IPS-18a (cell line): ENCODE measurements at regions not wholly inside any gene's neighbourhood (a gene's known extent, or its start where the extent isn't known, plus 50 kb on each side); places are given as distances from the start of the nearest gene placed in this dataset.
"Not testable (repeated sequence)": the region's sequence is repeated elsewhere in the genome, so short reads cannot be mapped to it uniquely, and the experiment has no call there.

Experiments
- H3K27ac ChIP-seq: one replicate; pipeline ENCODE4 v1.5.1; 2013; ENCODE audit warnings: low read length
- H3K27me3 ChIP-seq: one replicate; pipeline ENCODE4 v1.6.1; 2013; ENCODE audit warnings: mild to moderate bottlenecking, low read length; ENCODE audit not compliant: control insufficient read depth, insufficient read depth
- H3K36me3 ChIP-seq: one replicate; pipeline ENCODE4 v1.6.1; 2013; ENCODE audit warnings: low read depth, low read length; ENCODE audit not compliant: control insufficient read depth
- H3K4me1 ChIP-seq: one replicate; pipeline ENCODE4 v1.6.1; 2013; ENCODE audit warnings: low read depth, low read length; ENCODE audit not compliant: control insufficient read depth
- H3K4me3 ChIP-seq: one replicate; pipeline ENCODE4 v1.5.1; 2013; ENCODE audit warnings: low read length
- H3K9ac ChIP-seq: one replicate; pipeline ENCODE4 v1.6.1; 2013; ENCODE audit warnings: mild to moderate bottlenecking, low read length, moderate library complexity
- H3K9me3 ChIP-seq: one replicate; pipeline ENCODE4 v1.6.1; 2013; ENCODE audit warnings: low read depth, low read length; ENCODE audit not compliant: control insufficient read depth

DNA sequence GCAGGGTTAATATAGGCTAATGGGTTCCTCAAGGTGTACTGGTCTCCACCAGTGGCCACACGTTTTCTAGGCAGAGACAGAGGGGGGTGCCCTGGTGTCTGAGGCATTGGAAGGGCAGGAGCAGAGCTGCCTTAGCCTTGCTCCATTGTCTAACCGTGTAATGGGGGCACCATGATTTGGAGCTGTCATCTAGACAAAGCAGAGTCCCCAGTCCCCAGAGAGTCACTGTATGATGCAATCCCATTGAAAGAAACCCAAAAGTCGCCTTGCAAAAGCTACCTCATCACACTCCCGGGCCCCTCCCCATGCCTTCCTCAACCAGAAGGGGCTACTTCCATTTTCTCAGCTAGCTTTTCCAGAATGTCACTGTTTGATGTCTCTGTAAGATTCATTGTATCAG is 487.1 kb downstream of the AACS start:
- H3K4me3 ChIP-seq, result no peak overlapping the region
- no peaks in the 10 kb centered on the region for H3K27me3 ChIP-seq
- H3K36me3 ChIP-seq, result no peaks in the 10 kb centered on the region

DNA sequence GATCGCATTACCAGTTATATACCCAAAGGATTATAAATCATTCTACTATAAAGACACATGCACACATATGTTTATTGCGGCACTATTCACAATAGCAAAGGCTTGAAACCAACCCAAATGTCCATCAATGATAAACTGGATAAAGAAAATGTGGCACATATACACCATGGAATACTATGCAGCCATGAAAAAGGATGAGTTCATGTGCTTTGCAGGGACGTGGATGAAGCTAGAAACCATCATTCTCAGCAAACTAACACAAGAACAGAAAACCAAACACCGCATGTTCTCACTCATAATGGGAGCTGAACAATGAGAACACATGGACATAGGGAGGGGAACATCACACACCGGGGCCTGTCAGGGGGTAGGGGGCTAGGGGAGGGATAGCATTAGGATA is 495.8 kb downstream of the AACS start:
- H3K4me3 ChIP-seq, H3K27ac ChIP-seq, H3K9ac ChIP-seq, H3K9me3 ChIP-seq, H3K4me1 ChIP-seq, H3K27me3 ChIP-seq, H3K36me3 ChIP-seq: not testable (repeated sequence)

More for the DNA sequence above, 487.1 kb downstream of the AACS start:
- no peak overlapping the region for H3K27ac ChIP-seq
- H3K9ac ChIP-seq, result no peak overlapping the region
- no peaks in the 10 kb centered on the region for H3K9me3 ChIP-seq
- H3K4me1 ChIP-seq, result no peaks in the 10 kb centered on the region

DNA sequence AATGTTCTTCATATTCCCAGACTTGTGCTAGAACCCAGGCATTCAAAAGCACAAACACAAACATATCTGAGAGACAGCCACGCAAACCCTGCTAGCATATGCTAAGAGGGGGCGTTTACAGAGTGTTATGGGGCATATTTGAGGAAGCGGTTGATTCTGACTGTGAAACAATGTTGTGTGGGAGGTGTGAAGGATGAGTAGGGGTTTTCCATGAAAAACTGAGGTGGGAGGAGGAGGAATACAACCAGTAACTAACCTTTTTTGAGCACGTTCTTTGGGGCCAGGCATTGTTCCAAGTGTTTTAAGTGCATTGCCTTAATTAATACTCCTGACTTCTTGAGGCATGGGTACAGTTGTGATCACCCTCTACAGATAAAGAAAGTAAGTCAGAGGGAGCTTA is 499.5 kb downstream of the AACS start:
- H3K9ac ChIP-seq, result no peak overlapping the region
- no peaks in the 10 kb centered on the region for H3K36me3 ChIP-seq
- no peak overlapping the region for H3K4me3 ChIP-seq
- H3K27me3 ChIP-seq, result no peaks in the 10 kb centered on the region
- no peaks in the 10 kb centered on the region for H3K9me3 ChIP-seq
- no peak overlapping the region for H3K27ac ChIP-seq
- H3K4me1 ChIP-seq, result no peaks in the 10 kb centered on the region

DNA sequence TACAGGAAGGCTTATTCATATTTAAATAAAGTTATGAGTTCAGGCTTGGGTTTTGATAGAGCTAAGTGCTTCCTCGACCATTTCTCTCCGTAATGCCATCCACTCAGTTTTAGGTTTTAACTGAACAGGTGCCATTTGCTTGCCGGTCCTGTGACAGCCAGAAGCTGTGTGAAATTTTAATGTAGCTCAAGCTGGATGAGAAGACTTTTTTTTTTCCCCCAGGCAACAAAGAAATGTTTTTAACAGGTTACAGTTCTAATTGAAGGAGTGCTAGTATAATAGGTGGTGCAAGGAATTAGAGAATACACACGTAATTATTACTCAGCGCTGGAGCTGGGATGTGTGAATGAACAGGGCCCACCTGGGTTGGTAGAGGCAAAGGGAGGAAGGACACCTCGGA is 502.3 kb downstream of the AACS start:
- H3K36me3 ChIP-seq, result no peaks in the 10 kb centered on the region
- H3K27me3 ChIP-seq, result no peaks in the 10 kb centered on the region
- no peaks in the 10 kb centered on the region for H3K9me3 ChIP-seq
- peaks cover 5% of the 10 kb centered on the region for H3K4me1 ChIP-seq
- no peak overlapping the region for H3K9ac ChIP-seq
- H3K27ac ChIP-seq, result no peak overlapping the region
- H3K4me3 ChIP-seq, result no peak overlapping the region

DNA sequence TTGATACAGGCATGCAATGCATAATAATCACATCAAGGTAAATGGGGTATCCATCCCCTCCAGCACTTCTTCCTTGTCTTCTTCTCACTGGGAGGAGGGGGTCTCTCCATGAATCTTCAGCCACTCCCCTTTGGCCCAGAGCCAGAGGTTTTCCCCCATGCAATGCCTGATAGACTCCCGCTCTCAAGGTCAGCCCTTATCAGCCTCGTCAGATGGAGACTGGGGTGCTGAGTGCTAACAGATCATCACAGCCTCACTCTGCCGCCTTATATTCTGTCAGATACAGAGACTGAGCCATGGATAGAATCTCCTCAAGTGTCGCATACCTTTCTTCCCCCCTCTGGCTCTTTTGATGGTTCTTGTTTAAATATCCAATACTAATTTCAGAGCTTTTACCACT is 503.1 kb downstream of the AACS start:
- H3K36me3 ChIP-seq, result no peaks in the 10 kb centered on the region
- H3K27ac ChIP-seq, result no peak overlapping the region
- H3K4me3 ChIP-seq, result no peak overlapping the region
- H3K4me1 ChIP-seq, result peaks cover 5% of the 10 kb centered on the region
- no peaks in the 10 kb centered on the region for H3K27me3 ChIP-seq
- H3K9me3 ChIP-seq, result no peaks in the 10 kb centered on the region
- no peak overlapping the region for H3K9ac ChIP-seq

DNA sequence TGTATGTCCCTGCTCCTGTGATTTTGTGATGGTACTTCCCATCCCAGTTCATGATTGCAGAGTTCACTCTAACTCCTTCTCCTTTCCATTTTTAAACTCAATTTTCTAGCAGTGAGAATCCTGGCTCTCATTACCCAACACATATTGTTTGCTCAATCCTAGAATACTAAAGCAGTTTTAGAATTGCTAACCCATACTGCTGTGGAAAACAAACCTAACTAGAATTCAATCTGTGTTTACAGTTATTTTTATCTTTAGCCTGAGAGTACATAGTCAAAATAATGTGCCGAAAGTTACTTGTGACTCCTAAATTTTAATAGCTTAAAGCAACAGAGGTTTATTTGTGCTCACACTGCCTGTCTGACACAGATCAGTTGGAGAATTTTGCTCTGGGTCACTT is 508.0 kb downstream of the AACS start:
- H3K9ac ChIP-seq, result no peak overlapping the region
- H3K9me3 ChIP-seq, result peaks cover 3% of the 10 kb centered on the region
- H3K4me3 ChIP-seq, result no peak overlapping the region
- H3K27ac ChIP-seq, result no peak overlapping the region
- no peaks in the 10 kb centered on the region for H3K36me3 ChIP-seq
- no peaks in the 10 kb centered on the region for H3K27me3 ChIP-seq
- H3K4me1 ChIP-seq, result peaks cover 5% of the 10 kb centered on the region

DNA sequence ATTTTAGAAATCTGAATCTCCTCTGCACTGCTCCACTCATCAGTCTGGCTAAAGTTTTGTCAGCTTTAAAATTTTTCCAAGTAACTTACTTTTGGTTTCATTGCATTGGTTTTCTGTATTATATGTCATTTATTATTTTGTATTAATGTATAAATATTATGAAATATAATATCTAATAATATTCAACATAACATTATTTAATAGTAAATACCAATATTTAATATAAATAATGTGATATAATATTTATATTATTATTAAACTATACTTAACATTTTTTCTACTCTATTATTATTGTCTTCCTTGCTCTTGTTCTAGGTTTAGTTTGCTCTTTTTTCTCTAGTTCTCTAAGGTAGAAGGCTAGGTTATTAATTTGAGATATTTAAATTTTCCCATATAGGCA is 512.1 kb downstream of the AACS start:
- Histone ChIP-seq H3K36me3 (no peaks in the 10 kb centered on the region), H3K27me3 (no peaks in the 10 kb centered on the region), H3K27ac (no peak overlapping the region), H3K9ac (no peak overlapping the region), H3K4me1 (no peaks in the 10 kb centered on the region), H3K9me3 (peaks cover 3% of the 10 kb centered on the region), H3K4me3 (no peak overlapping the region)

DNA sequence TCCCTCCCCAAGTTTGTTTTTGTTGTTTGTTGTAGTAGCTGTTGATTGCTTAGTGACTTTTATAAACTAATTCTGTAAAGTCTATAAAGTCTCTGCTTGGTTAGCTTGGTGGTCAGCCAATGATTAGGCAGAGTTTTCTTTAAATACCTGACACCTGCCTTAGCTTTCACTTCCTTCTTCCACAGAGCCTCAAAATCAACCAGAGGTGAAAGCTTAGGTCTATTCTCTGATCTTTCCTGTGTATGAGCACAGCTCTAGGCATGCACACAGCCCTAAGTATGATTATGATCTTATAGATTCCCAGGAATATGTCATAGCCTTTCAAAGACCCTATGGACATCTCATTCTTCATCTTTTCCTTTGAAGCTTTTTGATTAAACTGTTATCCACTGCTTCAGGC is 514.7 kb downstream of the AACS start:
- Histone ChIP-seq H3K27me3 (no peaks in the 10 kb centered on the region), H3K9me3 (peaks cover 3% of the 10 kb centered on the region), H3K4me3 (no peak overlapping the region), H3K4me1 (no peaks in the 10 kb centered on the region), H3K36me3 (no peaks in the 10 kb centered on the region), H3K27ac (no peak overlapping the region), H3K9ac (no peak overlapping the region)

DNA sequence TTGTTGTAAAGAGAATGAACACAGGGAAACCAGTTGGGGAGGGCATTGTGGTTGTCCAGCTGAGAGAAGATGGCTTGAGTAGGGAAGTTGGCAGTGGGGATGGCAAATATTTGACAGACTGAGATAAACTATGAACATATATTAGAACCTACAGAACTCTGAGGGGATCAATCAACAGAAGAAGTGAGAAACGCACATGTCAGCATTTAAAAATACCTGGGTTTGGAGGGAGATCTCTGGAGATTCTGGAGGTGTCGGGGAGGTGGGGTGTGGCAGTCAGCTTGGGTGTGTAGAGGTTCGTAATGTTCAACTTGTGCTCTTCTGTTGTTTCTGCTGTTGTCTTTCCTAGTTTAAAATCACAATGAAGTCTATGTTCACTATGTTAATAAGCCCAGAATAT is 517.8 kb downstream of the AACS start:
- Histone ChIP-seq H3K27ac (no peak overlapping the region), H3K9me3 (no peaks in the 10 kb centered on the region), H3K4me3 (no peak overlapping the region), H3K27me3 (no peaks in the 10 kb centered on the region), H3K9ac (no peak overlapping the region), H3K4me1 (no peaks in the 10 kb centered on the region), H3K36me3 (no peaks in the 10 kb centered on the region)

DNA sequence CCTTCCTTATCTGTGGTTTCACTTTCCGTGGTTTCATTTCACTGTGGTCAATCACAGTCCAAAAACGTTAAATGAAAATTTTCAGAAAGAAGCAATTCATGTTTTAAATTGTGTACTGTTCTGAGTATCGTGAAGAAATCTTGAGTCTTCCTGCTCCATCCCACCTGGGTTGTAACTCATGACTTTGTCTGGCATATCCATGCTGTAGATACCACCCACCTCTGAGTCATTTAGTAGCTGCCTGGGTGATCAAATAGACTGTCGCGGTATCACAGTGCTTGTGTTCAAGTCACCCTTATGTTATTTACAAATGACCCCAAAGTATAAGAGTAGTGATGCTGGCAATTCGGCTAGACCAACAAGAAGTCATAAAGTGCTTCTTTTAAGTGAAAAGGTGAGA is 521.2 kb downstream of the AACS start:
- Histone ChIP-seq H3K27me3 (no peaks in the 10 kb centered on the region), H3K9me3 (no peaks in the 10 kb centered on the region), H3K36me3 (no peaks in the 10 kb centered on the region), H3K4me1 (no peaks in the 10 kb centered on the region), H3K9ac (no peak overlapping the region), H3K4me3 (no peak overlapping the region), H3K27ac (no peak overlapping the region)

DNA sequence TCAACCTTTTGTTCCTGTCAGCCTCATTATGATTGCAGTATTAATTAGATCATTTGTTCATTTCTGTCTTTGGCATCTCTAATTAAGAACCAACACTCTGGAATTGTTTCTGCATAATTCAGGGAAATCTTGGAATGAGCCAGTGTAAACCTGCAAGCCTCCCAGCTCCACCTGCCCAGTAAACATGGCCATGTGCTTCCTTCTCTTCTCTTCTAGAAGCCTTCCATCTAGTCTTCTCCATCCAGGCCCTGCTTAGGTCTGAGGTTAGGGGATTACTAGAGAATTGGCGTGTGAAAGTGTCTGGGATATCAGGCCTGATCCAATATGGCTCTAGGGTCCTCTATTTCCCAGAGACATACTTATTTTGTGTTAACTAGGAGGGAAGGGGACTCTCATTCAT is 528.0 kb downstream of the AACS start:
- no peaks in the 10 kb centered on the region for H3K36me3 ChIP-seq
- H3K9ac ChIP-seq, result no peak overlapping the region
- no peaks in the 10 kb centered on the region for H3K9me3 ChIP-seq
- H3K27me3 ChIP-seq, result no peaks in the 10 kb centered on the region
- H3K27ac ChIP-seq, result no peak overlapping the region
- H3K4me1 ChIP-seq, result no peaks in the 10 kb centered on the region
- no peak overlapping the region for H3K4me3 ChIP-seq

DNA sequence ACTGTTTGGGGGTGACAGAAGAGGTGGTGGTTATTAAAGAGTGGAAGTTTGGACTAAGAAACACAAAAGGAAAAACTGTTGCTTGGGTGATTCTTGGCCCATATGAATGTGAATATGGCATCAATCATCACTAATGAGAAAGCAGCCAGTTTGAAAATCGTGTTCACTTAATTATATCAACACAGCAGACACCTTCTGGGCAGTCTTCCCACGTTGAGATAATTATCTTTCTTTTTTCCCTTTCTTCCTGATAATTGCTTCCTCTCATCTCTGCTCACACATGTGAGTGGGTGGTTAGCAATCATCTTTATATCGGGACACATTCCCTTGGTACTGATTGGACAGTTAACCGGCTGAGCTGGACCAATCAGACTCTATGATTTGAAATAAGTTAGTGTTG is 539.7 kb downstream of the AACS start:
- Histone ChIP-seq H3K4me3 (no peak overlapping the region), H3K9ac (no peak overlapping the region), H3K27me3 (no peaks in the 10 kb centered on the region), H3K36me3 (no peaks in the 10 kb centered on the region), H3K4me1 (no peaks in the 10 kb centered on the region), H3K27ac (no peak overlapping the region), H3K9me3 (no peaks in the 10 kb centered on the region)

DNA sequence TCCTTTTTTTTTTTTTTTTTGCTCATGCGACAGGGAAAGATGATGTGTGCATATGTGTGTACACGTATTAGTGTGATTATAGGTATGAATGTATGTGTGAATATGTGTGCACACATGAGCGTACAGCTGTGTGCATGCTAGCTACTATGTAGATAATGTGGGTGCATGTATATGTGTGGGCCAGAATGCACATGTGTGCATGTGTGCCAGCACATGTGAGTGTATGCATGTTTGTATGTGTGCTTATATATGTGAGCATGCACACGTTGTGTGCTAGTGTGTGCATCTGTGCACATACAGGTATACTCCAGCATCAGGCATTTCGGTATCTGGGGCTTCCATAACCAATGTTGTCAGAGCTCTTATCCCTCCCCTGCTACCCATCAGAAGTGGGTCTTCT is 541.1 kb downstream of the AACS start:
- no peaks in the 10 kb centered on the region for H3K9me3 ChIP-seq
- H3K9ac ChIP-seq, result no peak overlapping the region
- H3K4me3 ChIP-seq, result no peak overlapping the region
- H3K36me3 ChIP-seq, result no peaks in the 10 kb centered on the region
- no peak overlapping the region for H3K27ac ChIP-seq
- H3K4me1 ChIP-seq, result no peaks in the 10 kb centered on the region
- H3K27me3 ChIP-seq, result no peaks in the 10 kb centered on the region
